GM13977 (cell line): ENCODE measurements at regions not wholly inside any gene's neighbourhood (a gene's known extent, or its start where the extent isn't known, plus 50 kb on each side); places are given as distances from the start of the nearest gene placed in this dataset.
A peak's percentile ranks its signal among the peaks of the same experiment; 100 is the strongest.

Experiments used
- DNase-seq: peaks from one replicate; pipeline ENCODE4 v3.0.0; 2012; ENCODE audit warnings: low spot score
- in situ Hi-C: fragments of 300-500 bp; cut with MboI; formaldehyde crosslinking; loops from one replicate; pipeline ENCODE4 v1.12.0; 2022; ENCODE audit warnings: low sequenced_read_pairs, low pct_unique_long_range_greater_than_20kb, mixed read lengths, inconsistent platforms; ENCODE audit not compliant: unreplicated experiment
- TF ChIP-seq, protein P1 (sequence below): IDR thresholded peaks from 2 replicates; pipeline ENCODE4 v1.5.1; 2012; ENCODE audit warnings: mild to moderate bottlenecking, control low read depth; ENCODE audit not compliant: insufficient read depth; ENCODE audit errors: extremely low read depth, missing control alignments

GRCh38 chr6:74603322-74604076 lies 602.4 kb downstream of the COL12A1 start:
- in situ Hi-C loops = no loop called here
- no peak for DNase-seq
- TF ChIP-seq, protein P1, sequence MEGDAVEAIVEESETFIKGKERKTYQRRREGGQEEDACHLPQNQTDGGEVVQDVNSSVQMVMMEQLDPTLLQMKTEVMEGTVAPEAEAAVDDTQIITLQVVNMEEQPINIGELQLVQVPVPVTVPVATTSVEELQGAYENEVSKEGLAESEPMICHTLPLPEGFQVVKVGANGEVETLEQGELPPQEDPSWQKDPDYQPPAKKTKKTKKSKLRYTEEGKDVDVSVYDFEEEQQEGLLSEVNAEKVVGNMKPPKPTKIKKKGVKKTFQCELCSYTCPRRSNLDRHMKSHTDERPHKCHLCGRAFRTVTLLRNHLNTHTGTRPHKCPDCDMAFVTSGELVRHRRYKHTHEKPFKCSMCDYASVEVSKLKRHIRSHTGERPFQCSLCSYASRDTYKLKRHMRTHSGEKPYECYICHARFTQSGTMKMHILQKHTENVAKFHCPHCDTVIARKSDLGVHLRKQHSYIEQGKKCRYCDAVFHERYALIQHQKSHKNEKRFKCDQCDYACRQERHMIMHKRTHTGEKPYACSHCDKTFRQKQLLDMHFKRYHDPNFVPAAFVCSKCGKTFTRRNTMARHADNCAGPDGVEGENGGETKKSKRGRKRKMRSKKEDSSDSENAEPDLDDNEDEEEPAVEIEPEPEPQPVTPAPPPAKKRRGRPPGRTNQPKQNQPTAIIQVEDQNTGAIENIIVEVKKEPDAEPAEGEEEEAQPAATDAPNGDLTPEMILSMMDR = no peak

DNA sequence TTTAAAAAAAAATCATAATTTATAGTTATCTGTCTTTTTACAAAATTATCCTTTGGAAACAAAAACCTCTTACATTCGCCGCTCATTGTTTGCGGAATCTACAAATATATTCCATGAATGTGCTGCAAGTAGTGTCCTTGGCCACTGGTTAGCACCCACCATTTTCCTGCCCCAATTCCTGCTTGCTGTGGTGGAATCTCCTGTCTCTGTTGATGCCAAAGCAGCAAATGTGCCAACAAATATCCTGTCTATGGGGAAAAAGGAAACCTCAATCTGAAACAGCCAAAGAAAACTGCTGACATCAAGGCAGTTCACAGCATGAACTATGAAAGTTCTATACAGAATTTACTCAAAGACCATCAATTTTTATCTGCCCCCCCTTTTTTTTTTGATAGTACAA lies 603.6 kb downstream of the COL12A1 start:
- in situ Hi-C loops = no loop called here
- no peak for DNase-seq
- TF ChIP-seq, protein P1 = no peak

DNA sequence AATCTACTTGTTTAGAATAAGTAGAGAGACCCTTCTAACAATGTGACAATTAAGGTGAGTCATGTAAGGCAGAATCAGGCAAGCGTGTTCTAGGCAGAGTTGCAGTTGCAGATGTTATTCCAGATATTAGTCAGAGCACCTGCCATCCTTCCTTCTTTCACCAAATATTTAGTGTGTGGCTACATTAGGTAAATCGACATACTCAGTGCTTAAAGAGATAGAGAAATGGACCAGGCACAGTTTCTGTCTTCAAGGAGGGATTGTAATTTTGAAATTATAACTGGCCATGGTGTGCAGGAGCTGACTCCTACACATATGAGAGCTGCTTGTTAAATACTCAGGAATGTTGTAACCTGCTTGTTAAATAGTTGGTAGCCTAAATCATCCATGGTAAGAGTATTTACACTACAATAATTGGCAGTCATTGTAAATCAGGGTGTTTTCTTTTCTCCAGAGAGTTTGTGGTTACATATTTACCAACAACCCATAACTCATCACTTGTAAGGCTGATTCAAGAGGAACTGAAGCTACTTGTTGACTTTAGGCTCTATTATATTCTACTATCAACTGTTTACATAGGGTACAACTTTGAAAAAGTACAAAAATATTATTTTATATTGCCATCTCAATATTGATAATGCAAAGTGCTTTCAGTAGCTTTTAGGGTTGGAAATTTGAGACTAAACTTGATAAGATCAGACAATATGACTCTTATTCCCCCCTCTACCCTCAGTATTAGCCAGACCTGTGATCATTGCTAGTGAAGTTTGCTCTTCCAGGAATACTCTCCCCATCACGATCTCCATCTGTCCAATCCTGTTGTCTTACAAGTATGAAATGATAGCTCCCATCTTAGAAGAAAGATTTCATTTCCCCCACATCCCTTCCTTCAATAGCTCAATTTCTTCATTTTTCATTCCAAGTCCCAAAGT lies 607.1 kb downstream of the COL12A1 start:
- DNase-seq = peak; percentile 64
- in situ Hi-C loops = no loop called here
- TF ChIP-seq, protein P1 = no peak

- in situ Hi-C loops = no loop called here
- no peak for DNase-seq
- TF ChIP-seq, protein P1 = no peak
These were observed 608.0 kb downstream of the COL12A1 start for GRCh38 chr6:74597840-74598239.

GRCh38 chr6:74597266-74597665 lies 608.6 kb downstream of the COL12A1 start:
- in situ Hi-C loops = no loop called here
- TF ChIP-seq, protein P1 = no peak
- DNase-seq = no peak

DNA sequence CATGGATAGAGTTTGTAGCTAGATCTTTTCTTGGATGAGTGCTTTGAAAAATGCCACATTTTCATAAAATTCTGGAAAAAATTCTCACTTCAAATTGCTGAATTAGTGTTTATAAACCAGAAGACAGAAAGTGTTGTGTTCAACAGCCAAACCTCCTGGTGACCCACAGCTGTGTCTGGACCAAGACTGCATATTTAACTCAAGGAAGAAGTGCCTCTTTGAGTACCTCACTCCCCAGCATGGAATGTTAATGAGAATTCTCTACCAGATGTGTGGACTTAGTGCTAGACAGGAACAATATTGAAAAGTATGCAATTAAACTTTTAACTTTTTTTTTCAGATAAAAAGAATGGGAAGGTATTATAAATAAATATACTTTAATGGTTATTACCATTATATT lies 609.3 kb downstream of the COL12A1 start:
- no peak for DNase-seq
- in situ Hi-C loops = no loop called here
- TF ChIP-seq, protein P1 = no peak
